ENCODE measurements at regions not wholly inside any gene's neighbourhood (a gene's known extent, or its start where the extent isn't known, plus 50 kb on each side); places are given as distances from the start of the nearest gene placed in this dataset.
"Not testable (repeated sequence)": the region's sequence is repeated elsewhere in the genome, so short reads cannot be mapped to it uniquely, and the experiment has no call there.

GRCh38 chr14:106153362-106153955 is 627.1 kb downstream of the TMEM121 start:
- not testable (repeated sequence) for H3K4me1 ChIP-seq
- WGBS = 22% methylated on average over 16 of the region's 17 CpGs
- DNase-seq (ENCODE audit: low spot score in 2 of 2) = peak in 1 of 2 donors; percentile 76

GRCh38 chr14:106163316-106163715 is 636.9 kb downstream of the TMEM121 start:
- TF ChIP-seq POLR2AphosphoS5 (IDR thresholded peaks at IDR 0.05) (no peak), EP300 (IDR thresholded peaks at IDR 0.05) (no peak), POLR2A (IDR thresholded peaks at IDR 0.05) (no peak)
- TF ChIP-seq, protein P1, sequence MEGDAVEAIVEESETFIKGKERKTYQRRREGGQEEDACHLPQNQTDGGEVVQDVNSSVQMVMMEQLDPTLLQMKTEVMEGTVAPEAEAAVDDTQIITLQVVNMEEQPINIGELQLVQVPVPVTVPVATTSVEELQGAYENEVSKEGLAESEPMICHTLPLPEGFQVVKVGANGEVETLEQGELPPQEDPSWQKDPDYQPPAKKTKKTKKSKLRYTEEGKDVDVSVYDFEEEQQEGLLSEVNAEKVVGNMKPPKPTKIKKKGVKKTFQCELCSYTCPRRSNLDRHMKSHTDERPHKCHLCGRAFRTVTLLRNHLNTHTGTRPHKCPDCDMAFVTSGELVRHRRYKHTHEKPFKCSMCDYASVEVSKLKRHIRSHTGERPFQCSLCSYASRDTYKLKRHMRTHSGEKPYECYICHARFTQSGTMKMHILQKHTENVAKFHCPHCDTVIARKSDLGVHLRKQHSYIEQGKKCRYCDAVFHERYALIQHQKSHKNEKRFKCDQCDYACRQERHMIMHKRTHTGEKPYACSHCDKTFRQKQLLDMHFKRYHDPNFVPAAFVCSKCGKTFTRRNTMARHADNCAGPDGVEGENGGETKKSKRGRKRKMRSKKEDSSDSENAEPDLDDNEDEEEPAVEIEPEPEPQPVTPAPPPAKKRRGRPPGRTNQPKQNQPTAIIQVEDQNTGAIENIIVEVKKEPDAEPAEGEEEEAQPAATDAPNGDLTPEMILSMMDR (IDR thresholded peaks at IDR 0.05) = no peak
- WGBS = 63% methylated on average over 3 of the region's 3 CpGs
- Histone ChIP-seq H3K27me3 (peaks cover 22% of the 10 kb centered on the region), H3K36me3 (no peaks in the 10 kb centered on the region), H3K4me3 (no peak overlapping the region), H3K4me1 (no peaks in the 10 kb centered on the region), H3K27ac (no peak overlapping the region), H3K9me3 (no peaks in the 10 kb centered on the region)
- no peak for DNase-seq (ENCODE audit: low spot score in 2 of 2)

More at GRCh38 chr14:106153362-106153955, 627.1 kb downstream of the TMEM121 start:
- H3K27me3 ChIP-seq, H3K27ac ChIP-seq, H3K36me3 ChIP-seq, H3K4me3 ChIP-seq, H3K9me3 ChIP-seq: not testable (repeated sequence)
- TF ChIP-seq, protein P1 (IDR thresholded peaks at IDR 0.05) = peak; percentile 78 to 98

- not testable (repeated sequence) for H3K27ac ChIP-seq; H3K4me3 ChIP-seq; H3K36me3 ChIP-seq; DNase-seq (ENCODE audit: low spot score in 2 of 2); H3K9me3 ChIP-seq; H3K4me1 ChIP-seq
- peaks cover 22% of the 10 kb centered on the region for H3K27me3 ChIP-seq
- WGBS = 74% methylated on average over 2 of the region's 3 CpGs
These were observed 637.4 kb downstream of the TMEM121 start for GRCh38 chr14:106163812-106164211.

DNA sequence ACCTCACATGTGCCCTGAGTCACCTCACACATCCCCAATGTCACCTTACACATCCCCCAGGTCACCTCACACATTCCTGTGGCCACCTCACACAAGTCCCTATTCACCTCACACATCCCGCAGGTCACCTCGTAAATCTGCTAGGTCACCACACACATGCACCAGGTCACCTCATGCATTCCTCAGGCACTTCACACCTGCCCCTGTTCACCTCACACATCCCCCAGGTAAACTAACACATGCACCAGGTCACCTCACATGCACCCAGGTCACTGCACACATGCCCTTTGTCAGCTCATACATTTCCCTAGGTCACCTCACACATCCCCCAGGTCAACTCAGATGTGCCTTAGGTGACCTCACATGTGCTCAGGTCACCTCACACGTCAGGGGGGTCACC is 639.8 kb downstream of the TMEM121 start:
- TF ChIP-seq EP300 (IDR thresholded peaks at IDR 0.05) (no peak), POLR2AphosphoS5 (IDR thresholded peaks at IDR 0.05) (no peak), POLR2A (IDR thresholded peaks at IDR 0.05) (no peak)
- Histone ChIP-seq H3K4me1 (no peaks in the 10 kb centered on the region), H3K27ac (no peak overlapping the region), H3K4me3 (no peak overlapping the region), H3K9me3 (no peaks in the 10 kb centered on the region), H3K27me3 (peaks cover 25% of the 10 kb centered on the region), H3K36me3 (no peaks in the 10 kb centered on the region)
- WGBS = 68% methylated on average over 3 of the region's 3 CpGs
- DNase-seq (ENCODE audit: low spot score in 2 of 2) = no peak

- H3K27me3 ChIP-seq = peaks cover 25% of the 10 kb centered on the region
- no peaks in the 10 kb centered on the region for H3K36me3 ChIP-seq
- H3K9me3 ChIP-seq = no peaks in the 10 kb centered on the region
- WGBS = 54% methylated on average over 10 of the region's 10 CpGs
- H3K27ac ChIP-seq = no peak overlapping the region
- no peak for DNase-seq (ENCODE audit: low spot score in 2 of 2)
- no peaks in the 10 kb centered on the region for H3K4me1 ChIP-seq
- TF ChIP-seq, protein P1 (IDR thresholded peaks at IDR 0.05) = no peak
- no peak for TF ChIP-seq EP300 (IDR thresholded peaks at IDR 0.05)
- no peak for TF ChIP-seq POLR2A (IDR thresholded peaks at IDR 0.05)
- no peak for TF ChIP-seq POLR2AphosphoS5 (IDR thresholded peaks at IDR 0.05)
- H3K4me3 ChIP-seq = no peak overlapping the region
These were observed 640.3 kb downstream of the TMEM121 start for GRCh38 chr14:106166650-106167204.

- 66% methylated on average over 7 of the region's 13 CpGs for WGBS
- TF ChIP-seq, protein P1 (IDR thresholded peaks at IDR 0.05) = peak in 1 of 2 donors; percentile 28
- not testable (repeated sequence) for H3K9me3 ChIP-seq
These were observed 643.8 kb downstream of the TMEM121 start for GRCh38 chr14:106170163-106170658.

More at GRCh38 chr14:106170163-106170658, 643.8 kb downstream of the TMEM121 start:
- not testable (repeated sequence) for DNase-seq (ENCODE audit: low spot score in 2 of 2); H3K27ac ChIP-seq; H3K4me3 ChIP-seq; H3K36me3 ChIP-seq; H3K4me1 ChIP-seq
- peaks cover 28% of the 10 kb centered on the region for H3K27me3 ChIP-seq
